ENCODE measurements at regions not wholly inside any gene's neighbourhood (a gene's known extent, or its start where the extent isn't known, plus 50 kb on each side); places are given as distances from the start of the nearest gene placed in this dataset.

DNA sequence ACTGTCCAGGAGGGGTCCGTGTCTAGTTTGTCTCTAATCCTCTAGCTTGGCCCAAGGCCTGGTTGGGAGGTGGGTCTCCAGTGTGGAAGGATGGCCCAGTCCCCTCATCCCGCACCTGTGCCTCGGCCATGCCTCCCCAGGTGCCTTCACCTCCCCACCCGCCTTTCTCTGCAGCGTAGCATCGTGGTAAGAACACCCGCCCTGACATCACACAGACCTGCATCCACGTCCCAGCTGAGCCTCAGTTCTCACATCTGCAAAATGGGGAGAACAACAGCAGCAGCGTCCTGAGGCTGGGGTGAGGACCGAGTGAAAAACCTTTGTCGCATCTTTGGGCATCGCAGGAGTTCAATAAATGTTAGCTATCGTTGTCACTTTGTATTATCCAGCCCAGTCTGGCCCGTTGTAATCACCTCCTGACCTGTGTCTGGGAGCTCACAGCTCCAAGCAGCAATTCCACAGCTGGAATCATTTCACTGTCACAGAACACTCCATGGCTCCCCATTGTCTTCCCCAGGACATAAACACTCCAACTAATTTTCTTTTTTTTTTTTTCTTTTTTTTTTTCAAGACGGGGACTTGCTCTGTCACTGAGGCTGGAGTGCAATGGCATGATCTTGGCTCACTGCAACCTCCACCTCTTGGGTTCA lies 181.2 kb upstream of the IER5L start:
- DNase-seq (ENCODE audit: low read depth): no peak

DNA sequence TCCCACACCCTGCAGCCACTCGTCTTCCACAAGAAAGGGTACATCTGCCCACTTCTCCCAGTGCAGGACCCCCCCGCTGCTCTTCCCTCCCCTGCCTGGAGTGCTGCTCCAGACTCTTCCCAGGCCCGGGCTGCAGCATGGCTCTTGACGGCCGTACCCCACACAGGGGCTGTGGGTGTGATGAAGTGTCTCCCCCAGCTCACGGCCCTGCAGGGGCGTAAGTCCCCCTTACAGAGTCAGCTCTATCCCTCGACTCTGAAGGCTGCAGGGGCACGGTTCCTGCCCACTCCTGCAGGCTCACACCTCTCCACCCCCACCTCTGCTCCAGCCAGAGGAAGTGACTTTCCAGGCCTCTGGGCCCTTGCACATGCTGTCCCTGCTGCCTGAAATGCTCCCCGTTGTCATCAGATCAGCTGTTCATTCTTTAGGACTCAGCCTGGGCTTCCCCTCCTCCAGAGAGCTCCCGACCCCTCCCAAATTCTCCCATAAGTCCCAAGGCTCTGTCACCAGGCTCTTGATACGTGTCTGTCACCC lies 180.6 kb upstream of the IER5L start:
- DNase-seq (ENCODE audit: low read depth): no peak

DNA sequence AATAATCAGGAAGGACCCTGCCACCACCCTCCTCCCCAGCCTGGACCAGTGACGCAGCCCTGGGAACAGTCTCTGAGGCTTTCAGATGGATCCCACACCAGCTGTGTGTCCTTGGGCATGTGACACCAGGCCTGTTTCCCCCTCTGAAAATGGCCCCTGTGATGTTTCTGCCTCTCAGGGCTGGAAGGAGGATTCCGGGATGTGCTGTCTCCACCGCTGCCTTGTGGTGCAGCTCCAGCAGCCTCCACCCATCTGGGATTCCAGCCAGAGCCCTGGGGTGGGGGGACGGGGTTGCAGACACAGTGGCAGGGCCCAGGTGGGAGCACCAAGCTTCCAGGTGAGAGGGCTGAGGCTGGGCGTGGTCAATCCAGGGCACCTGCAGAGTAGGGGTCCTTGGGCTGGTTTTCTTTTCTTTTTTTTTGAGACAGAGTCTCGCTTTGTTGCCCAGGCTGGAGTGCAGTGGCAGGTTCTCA lies 179.7 kb upstream of the IER5L start:
- no peak for DNase-seq (ENCODE audit: low read depth)

DNA sequence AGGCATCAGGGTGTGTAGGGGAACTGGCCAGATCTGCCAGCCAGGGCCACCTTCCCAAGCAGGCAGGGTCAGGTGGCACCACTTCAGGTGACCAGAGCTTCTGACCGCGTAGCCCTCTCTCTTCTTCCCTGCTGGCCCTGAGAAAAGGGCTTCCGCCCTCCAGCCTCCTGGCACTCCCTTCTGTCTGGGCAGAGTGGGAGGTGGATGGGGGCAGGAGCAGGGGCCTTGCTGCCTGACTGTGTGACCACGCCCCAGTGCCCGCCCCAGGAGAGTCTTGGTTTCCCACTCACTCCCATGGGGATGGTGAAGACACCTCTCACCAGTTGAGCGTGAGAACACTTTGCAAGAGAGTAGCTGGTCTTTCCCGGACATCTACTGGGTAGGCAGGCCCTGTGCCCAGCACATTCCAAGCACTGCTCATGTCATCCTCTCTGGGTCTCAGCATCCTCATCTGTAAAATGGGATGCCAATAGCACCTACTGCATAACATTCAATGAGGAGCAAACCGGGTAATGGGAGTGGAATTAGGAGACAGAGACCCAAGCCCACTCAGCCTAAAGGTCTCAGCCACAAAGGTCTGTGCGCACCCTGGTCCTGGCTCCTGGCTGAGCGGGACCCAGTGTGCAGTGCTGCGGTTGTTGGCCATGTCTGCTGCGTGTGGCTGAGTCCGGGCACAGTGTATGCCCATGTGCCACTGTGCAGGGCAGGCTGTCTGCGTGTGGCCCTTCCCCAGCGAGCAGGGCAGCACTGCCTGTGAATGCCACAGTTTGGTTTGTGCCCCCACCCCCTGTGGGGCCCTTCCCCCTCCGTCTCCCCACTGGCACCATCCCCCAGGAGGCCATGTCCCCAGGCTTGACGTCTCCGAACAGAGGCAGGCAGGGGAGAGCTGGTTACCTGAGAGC lies 179.1 kb upstream of the IER5L start:
- no peak for DNase-seq (ENCODE audit: low read depth)

DNA sequence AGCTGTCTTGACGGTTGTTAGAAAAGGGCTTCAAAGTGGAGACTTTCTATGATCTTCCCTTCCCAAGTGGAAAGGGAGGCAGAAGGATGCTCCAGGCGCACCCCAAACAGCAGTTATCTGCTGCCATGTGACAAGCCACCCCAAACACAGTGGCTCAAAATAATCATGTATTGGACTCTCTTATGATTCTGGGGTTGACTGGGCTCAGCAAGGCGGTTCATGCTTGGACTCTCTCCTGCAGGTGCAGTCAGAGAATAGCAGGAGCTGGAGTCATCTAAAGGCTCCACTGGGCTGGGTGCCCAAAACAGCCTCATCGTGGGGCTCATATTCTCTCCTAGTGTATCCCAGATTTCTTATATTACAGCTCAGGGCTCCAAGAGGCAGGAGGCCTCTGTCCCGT lies 177.6 kb upstream of the IER5L start:
- no peak for DNase-seq (ENCODE audit: low read depth)

DNA sequence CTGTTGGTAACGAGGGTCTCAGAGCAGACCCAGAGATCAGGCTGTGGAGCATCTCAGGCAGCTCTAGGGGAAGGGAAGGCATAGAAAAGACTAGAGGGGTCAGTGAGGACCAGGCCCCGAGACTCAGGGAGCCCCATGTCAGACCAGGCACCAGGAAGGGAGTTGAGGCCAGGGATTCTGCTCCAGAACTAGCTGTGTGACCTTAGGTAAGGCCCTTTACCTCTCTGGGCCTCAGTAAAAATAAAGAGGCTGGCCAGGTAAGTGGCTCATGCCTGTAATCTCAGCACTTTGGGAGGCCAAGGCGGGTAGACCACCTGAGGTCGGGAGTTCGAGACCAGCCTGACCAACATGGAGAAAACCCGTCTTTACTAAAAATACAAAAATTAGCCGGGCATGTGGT lies 176.4 kb upstream of the IER5L start:
- DNase-seq (ENCODE audit: low read depth): no peak

DNA sequence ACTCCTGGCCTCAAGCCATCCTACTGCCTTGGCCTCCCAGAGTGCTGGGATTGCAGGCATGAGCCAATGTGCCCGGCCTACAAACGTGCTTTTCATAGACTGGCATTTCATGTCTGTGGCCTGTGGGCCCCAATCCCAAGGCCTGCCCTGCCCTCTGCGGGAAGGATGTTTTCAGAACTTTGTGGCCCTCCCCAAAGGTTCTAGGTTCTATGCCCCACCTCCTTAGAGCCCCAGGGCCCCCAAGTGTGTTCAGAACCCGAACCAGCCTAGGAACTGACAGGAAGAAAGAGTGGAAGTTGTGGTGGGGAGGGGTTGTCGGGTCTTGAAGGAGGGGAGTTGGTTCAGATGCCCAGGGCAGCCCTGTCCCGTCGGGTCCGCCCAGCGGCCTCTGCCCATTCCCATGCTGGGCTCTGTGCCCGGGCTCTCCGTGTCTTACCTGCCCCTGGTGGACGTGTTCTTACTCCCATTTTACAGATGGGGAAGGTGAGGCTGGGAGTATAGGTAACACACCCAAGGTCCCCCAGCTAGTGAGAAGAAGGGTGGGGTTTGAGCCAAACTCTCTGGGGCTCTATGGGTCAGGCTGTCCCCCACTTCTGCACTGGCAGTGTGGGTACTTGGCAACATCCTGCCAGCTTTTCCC lies 175.8 kb upstream of the IER5L start:
- no peak for DNase-seq (ENCODE audit: low read depth)

DNA sequence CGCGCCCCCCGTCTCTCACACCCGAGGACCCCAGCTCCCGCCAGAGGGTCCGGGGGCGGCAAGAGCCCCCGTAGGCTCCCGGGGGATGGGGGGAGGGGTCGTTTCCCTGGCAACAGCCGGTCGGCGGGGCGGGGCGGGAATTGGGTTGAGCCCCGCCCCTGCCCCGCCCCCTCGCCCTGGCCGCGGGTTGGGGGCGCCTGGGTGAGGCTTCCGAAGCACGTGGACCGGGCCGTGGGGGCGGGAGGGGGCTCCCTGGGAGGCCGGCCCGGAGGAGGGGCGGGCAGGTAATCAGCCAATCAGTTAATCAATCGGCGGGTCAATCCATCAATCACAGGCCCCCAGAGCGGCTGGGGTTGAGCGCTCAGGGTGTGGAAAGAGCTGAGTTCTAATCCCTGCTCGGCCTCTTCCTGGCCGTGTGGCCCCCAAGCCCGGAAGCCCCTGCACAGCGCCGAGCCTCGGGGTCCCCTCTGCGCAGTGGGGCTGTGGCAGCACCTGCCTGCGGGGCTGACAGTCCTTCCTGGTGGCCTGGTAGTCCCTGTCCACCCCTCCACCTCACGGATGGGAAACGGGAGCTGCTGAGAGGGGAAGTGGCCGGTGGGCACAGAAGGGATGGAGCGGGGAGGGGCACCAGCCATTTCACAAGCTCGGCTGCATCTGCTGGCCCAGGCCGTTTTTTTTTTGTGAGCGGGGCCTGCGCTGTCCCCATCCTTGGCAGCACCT lies 174.2 kb upstream of the IER5L start:
- no peak for DNase-seq (ENCODE audit: low read depth)

DNA sequence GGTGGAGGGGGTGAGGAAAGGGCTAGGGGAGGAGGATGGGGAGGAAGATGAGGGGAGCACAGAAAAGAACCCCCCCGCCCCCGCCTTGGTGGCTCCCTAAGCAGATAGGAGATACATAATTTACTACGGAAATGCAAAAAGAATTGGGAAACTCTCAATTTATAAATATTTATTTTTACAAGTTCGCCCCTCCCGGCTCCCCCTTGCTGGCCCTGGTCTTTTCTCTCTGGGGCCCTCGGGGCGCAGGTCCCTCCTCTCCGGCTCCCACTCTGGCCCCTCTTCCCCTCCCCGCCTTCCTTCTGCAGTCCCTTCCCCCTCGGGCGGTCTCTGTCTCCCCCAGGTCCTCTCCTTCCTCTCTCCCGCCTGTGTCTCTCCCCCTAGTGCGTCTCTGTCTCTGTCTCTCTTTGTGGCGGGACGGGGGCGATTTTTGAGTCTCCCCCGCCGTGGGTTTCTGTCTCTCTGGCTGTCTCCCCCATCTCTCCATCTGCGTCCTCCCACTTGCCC lies 173.6 kb upstream of the IER5L start:
- DNase-seq (ENCODE audit: low read depth): no peak

DNA sequence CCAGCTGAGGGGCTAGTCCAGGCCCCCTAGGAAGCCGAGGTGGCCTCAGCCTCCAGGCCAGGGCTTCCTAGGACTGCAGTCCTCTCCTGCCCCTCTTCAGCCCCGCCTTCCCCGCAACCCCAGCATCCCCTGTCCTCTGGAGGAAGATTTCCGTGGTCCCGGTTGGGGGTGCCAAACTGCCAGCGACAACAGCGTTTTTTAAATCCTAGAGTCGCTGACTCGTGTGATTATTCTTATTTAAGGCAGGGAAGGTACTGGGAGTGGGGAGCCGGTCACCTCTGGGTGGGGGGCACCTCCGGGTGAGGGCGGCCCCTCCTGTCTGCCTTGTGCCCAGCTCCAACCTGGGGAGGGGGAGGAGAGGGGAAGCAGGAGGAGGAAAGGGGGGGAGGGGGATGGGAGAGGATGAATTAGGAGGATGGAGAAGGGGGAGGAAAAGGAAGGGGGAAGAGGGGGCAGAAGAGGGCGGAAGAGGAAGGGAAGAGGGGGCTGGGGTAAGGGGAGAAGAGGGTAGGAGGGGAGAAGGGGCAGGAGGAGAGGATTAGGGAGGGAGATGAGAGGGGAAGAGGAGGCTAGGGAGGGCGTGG lies 173.1 kb upstream of the IER5L start:
- DNase-seq (ENCODE audit: low read depth): no peak

DNA sequence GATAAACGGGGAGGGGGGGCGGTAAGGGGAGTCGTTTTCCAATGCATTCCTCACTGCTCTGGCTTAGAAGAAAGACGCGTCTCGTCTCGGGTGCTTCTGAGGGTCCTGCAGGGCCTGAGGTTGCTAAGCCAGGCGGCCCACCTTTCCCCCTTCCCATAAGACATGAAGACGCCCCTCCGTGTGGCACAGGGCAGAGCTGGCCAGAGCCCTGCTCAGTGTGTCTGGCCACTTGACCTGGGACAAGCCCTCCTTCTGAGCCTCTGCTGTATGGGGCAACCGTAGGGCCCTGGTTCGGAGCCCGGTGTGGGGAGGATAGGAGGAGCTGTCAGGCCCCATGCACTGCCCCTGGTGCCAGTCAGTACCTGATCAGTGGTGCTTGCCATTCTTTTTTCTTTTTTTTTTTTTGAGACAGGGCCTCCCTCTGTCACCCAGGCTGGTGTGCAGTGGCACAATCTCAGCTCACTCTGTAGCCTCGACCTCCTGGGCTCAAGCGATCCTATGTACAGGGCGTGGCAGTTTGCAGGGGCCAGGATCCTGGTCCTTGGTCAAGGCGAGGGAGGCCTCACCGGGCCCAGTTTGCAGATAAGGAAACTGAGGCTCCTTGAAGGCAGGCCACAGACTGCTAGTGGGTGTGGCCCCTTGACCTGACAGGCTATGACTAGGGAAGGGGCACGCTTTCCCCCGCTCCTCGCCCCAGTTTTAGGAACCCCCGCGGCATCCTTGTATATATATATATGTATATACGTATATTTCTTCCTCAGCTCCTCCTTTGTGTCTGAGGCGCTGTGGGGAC lies 172.3 kb upstream of the IER5L start:
- no peak for DNase-seq (ENCODE audit: low read depth)

DNA sequence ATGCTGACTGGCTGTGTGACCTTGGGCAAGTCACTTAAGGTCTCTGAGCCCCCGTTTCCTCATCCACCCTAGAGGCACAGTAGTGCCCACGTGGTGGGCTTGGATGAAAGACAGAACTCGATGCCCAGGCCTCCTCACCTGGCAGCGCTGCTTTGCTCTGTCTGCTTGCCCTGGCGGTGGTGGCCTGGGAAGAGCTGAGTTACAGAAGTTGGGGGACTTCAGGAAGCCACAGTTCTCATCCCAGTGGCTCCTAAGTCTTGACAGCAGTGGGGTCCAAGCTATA lies 171.5 kb upstream of the IER5L start:
- DNase-seq (ENCODE audit: low read depth): no peak

DNA sequence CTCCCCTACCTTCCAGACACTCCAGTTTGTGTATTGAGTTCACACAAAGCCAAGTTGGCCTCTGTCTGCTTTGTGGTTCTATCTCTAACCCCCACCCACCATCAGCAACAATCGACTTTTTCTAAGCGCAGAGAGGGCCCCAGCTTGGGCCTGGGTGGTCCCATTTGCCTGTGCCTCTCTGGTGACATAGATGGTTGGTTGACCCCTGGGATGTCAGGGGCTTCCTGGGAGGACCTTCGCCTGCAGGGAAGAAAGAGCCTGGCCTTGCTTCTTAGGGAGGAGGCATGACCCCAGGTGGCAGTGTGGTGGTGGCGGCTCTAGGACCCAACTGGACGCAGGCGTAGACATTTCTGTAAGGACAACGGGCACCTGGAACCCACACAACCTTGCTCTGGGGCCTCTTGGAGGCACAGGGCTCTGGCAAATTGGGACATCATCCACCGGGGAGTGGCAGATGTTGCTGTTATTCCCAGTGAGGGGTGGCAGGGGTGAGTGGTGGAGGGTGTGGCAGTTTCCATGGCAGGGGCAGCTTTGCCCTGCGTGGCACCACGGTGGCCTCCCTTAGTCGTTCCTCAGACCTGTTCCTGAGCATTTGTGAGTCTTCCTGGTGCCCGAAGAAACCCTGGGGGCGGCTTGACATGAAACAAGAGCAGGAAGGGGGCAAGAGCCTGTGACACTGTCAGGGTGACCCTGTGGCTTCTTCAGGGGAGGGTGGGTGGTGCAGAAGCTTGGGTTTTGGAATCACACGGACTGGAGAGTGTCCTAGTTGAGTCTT lies 171.0 kb upstream of the IER5L start:
- DNase-seq (ENCODE audit: low read depth): no peak

DNA sequence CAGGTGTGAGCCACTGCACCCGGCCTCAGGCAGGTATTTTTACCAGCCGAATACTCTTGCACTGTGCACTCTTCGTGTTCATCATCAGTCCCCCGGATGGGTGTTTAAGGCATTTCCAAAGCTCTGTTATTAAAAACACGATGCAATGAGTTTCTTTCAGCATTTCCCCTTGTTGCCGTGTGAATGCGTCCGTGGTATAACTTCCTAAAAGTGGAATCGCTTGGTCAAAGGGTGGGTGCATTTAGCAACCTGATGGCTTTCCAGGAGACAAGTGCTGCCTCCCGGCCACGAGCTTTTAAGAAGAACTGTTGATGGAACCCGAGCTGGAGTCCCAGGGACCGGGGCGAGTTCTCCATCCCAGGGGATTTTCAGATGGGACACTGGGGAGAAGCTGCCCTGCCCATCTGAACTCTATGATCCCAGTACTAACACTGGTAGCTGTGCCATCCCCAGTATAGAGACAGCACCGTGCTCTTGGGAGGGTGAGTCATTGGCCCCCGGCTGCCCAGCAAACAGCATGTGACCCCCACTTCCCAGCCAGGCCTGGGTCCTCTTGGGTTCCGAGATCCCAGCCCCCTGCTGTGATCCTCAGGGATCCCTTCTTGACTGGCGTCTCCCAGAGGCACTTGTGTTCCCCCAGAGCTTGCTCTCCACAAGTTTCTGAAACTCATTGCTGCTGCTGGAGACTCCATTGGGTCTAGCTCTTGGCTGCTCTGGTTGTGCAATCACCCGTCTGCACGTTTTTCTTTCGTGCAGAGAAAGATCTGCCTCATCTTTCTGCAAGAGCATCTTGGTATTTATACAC lies 169.5 kb upstream of the IER5L start:
- DNase-seq (ENCODE audit: low read depth): no peak

DNA sequence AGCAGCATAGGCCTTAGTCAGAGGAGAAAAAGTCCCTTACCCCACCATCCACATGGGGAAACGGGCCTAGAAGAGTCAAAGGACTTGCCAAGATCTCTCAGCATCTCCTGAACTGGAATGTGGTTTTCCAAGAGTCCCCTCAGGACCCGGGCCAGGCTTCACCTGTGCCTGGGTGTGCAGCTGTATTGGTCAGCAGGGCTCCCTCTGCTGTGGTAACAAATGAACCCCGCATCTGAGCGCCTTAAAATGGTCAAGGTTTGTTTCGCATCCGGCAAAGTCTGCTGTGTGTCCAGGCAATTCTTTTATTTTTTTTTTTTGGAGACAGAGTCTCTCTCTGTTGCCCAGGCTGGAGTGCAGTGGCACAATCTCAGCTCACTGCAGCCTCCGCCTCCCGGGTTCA lies 168.0 kb upstream of the IER5L start:
- no peak for DNase-seq (ENCODE audit: low read depth)

DNA sequence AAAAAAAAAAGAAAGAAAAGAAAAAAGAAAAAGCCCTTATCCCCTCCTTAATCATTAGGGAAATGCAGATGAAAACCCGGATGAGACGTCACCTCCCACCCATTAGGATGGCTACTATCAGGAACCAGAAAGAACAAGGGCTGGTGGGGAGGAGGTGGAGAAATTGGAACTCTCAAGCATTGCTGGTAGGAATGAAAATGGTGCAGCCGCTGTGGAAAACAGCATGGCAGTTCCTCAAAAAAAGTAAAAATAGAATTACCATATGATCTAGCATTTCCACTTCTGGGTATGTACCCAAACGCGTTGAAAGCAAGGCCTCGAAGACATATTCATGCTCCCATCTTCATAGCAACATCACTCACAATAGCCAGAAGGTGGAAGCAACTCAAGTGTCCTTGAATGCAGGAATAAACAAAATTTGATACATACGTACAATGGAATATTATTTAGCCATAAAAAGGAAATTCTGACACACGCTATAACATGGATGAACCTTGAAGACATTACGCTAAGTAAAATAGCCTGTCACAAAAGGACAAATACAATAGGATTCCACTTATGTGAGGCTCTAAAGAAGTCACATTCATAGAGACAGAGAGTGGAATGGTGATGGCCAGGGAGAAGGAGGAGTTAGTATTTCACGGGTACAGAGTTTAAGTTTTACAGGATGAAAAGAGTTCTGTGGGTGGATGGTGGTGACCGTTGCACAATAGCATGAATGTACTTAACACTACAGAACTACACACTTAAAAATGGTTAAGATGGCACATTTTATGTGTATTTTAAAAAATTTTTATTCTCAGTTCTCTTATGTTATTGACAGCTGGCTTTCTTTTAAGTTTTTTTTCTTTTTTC lies 166.8 kb upstream of the IER5L start:
- DNase-seq (ENCODE audit: low read depth): no peak

DNA sequence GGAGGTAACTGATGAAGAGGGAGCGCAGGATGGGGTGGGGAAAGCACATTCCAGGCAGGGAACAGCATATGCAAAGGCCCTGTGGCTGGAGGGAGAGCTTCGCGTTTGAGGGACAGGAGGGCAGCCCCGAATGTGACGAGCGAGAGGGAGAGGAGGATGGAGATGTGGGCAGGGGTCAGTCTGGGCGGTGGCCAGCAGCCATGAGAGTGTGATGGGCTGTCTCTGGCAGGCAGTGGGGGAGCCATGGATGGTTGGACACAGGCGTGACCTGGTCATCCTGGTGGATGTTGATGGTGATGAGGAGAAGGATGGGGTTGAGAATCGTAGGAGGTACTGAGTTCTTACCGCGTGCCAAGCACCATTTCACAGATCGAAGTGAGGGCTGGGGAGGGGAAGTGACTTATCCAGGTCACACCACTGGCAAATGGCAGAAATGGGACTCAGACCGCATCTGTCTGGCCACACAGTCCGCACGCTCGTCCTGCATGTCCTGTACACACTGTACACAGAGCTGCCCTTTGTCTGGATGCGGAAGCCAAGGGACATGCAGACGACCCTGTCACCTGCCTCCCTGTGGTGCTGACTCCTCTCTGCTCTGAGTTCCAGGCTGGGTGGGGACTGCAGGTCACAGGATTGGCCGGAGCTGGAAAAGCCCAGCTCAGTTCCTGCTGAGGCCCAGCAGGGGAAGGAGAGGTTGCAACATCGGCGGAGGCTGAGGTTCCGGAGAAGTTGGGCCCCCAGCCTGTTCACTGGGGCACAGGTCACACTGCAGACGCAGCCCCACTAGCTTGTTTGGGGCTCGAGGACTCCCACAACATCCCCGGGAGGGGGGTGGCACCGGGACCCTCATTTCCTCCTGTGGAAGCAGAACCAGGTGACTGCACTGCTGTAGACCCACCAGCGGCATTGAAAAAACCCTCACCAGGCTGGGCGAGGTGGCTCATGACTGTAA lies 165.6 kb upstream of the IER5L start:
- DNase-seq (ENCODE audit: low read depth): no peak
